Small intestine (tissue), 7 donors: ENCODE measurements at regions not wholly inside any gene's neighbourhood (a gene's known extent, or its start where the extent isn't known, plus 50 kb on each side); places are given as distances from the start of the nearest gene placed in this dataset.

Experiments used
- DNase-seq, 2 donors: peaks; one replicate each; pipeline versions ENCODE4 v3.0.0 to v3.0.0-alpha.2; 2013
- FAIRE-seq: peaks from 2 replicates; lab custom pipeline; 2012; peaks lifted over from hg19 to GRCh38; lab: Jason Lieb, UNC
- H3K27ac ChIP-seq, 3 donors: one replicate each; pipeline ENCODE4 v1.5.1; 2013; ENCODE audit warnings: low read length in 2 of 3, mild to moderate bottlenecking in 2 of 3, control low read depth in 1 of 3, inconsistent platforms in 1 of 3, low read depth in 1 of 3, moderate library complexity in 1 of 3
- H3K27me3 ChIP-seq, 3 donors: one replicate each; pipeline ENCODE4 v1.6.1; 2013; ENCODE audit warnings: low read length in 3 of 3, inconsistent platforms in 1 of 3; ENCODE audit not compliant: control insufficient read depth in 3 of 3, insufficient read depth in 3 of 3
- H3K36me3 ChIP-seq, 3 donors: one replicate each; pipeline ENCODE4 v1.6.1; 2013; ENCODE audit warnings: low read length in 3 of 3, inconsistent platforms in 1 of 3, low read depth in 1 of 3, mild to moderate bottlenecking in 1 of 3, moderate library complexity in 1 of 3; ENCODE audit not compliant: control insufficient read depth in 3 of 3, insufficient read depth in 2 of 3
- H3K4me1 ChIP-seq, 3 donors: one replicate each; pipeline ENCODE4 v1.6.1; 2013; ENCODE audit warnings: low read length in 2 of 3, inconsistent platforms in 1 of 3, low read depth in 1 of 3, mild to moderate bottlenecking in 1 of 3, moderate library complexity in 1 of 3; ENCODE audit not compliant: control insufficient read depth in 3 of 3, insufficient read depth in 2 of 3
- H3K4me3 ChIP-seq, 3 donors: one replicate each; pipeline ENCODE4 v1.5.1; 2013; ENCODE audit warnings: low read length in 3 of 3, control low read depth in 1 of 3, inconsistent platforms in 1 of 3, low read depth in 1 of 3, mild to moderate bottlenecking in 1 of 3, moderate library complexity in 1 of 3
- H3K9me3 ChIP-seq, 2 donors: one replicate each; pipeline ENCODE4 v1.6.1; 2013; ENCODE audit warnings: low read depth in 1 of 2, low read length in 1 of 2; ENCODE audit not compliant: control insufficient read depth in 2 of 2, insufficient read depth in 1 of 2
- WGBS, 3 donors: extraction: QIAGEN DNeasy Blood & Tissue Kit; methylation state at CpG; one replicate each; pipeline ENCODE4 v1.1.7; 2013; 5-methylcytosine and 5-hydroxymethylcytosine counted together
- donor health status: healthy with polysubstance abuse.
- donor health status: control.
- donor health status: control.
- donor health status: Bipolar disorder and iron deficiency.
- donor health status: healthy.

- no peaks in the 10 kb centered on the region for H3K27me3 ChIP-seq
- peaks cover 0 to 12% of the 10 kb centered on the region in 2 donors for H3K9me3 ChIP-seq
- DNase-seq (no peak), FAIRE-seq (no peak)
- no peaks in the 10 kb centered on the region for H3K36me3 ChIP-seq
- WGBS, 3 donors: 57 to 76% (median 73%) methylated on average over 3 of the region's 3 CpGs
- H3K4me3 ChIP-seq: no peak overlapping the region
- H3K27ac ChIP-seq: no peak overlapping the region
- no peaks in the 10 kb centered on the region for H3K4me1 ChIP-seq
Observed at GRCh38 chr2:22582107-22582506, 802.9 kb upstream of the KLHL29 start.

- Histone ChIP-seq H3K4me3 (no peak overlapping the region), H3K27me3 (no peaks in the 10 kb centered on the region), H3K36me3 (no peaks in the 10 kb centered on the region), H3K4me1 (no peaks in the 10 kb centered on the region), H3K9me3 (no peaks in the 10 kb centered on the region), H3K27ac (no peak overlapping the region)
- no peak for FAIRE-seq
- DNase-seq: no peak
- 51 to 67% (median 64%) methylated on average over 5 of the region's 5 CpGs for whole genome bisulfite sequencing, 3 donors
Observed at GRCh38 chr2:22596306-22596705, 788.7 kb upstream of the KLHL29 start.

GRCh38 chr2:22600156-22600555 is 784.8 kb upstream of the KLHL29 start:
- H3K4me3 ChIP-seq: no peak overlapping the region
- no peak overlapping the region for H3K27ac ChIP-seq
- no peaks in the 10 kb centered on the region for H3K36me3 ChIP-seq
- H3K9me3 ChIP-seq: no peaks in the 10 kb centered on the region
- no peaks in the 10 kb centered on the region for H3K4me1 ChIP-seq
- no peaks in the 10 kb centered on the region for H3K27me3 ChIP-seq
- WGBS, 3 donors: 41 to 63% (median 50%) methylated on average over 2 of the region's 2 CpGs
- FAIRE-seq (no peak), DNase-seq (no peak)

- Histone ChIP-seq H3K36me3 (no peaks in the 10 kb centered on the region), H3K9me3 (no peaks in the 10 kb centered on the region), H3K4me1 (no peaks in the 10 kb centered on the region), H3K4me3 (no peak overlapping the region), H3K27ac (no peak overlapping the region), H3K27me3 (no peaks in the 10 kb centered on the region)
- FAIRE-seq (no peak), DNase-seq (no peak)
- WGBS, 3 donors: 9 to 69% (median 19%) methylated on average over 1 of the region's 1 CpG
Observed at GRCh38 chr2:22600999-22601398, 784.0 kb upstream of the KLHL29 start.

GRCh38 chr2:22604136-22604535 is 780.8 kb upstream of the KLHL29 start:
- no peak for FAIRE-seq
- WGBS, 3 donors: 78 to 92% (median 85%) methylated on average over 4 of the region's 4 CpGs
- DNase-seq: no peak
- no peaks in the 10 kb centered on the region for H3K9me3 ChIP-seq
- H3K27ac ChIP-seq: no peak overlapping the region
- no peaks in the 10 kb centered on the region for H3K4me1 ChIP-seq
- no peaks in the 10 kb centered on the region for H3K36me3 ChIP-seq
- no peak overlapping the region for H3K4me3 ChIP-seq
- H3K27me3 ChIP-seq: no peaks in the 10 kb centered on the region

GRCh38 chr2:22616031-22616430 is 768.9 kb upstream of the KLHL29 start:
- H3K27me3 ChIP-seq: no peaks in the 10 kb centered on the region
- no peaks in the 10 kb centered on the region for H3K9me3 ChIP-seq
- no peak for DNase-seq
- WGBS, 3 donors: 76 to 96% (median 91%) methylated on average over 3 of the region's 3 CpGs
- H3K27ac ChIP-seq: no peak overlapping the region
- FAIRE-seq: no peak
- H3K4me3 ChIP-seq: no peak overlapping the region
- H3K36me3 ChIP-seq: no peaks in the 10 kb centered on the region
- no peaks in the 10 kb centered on the region for H3K4me1 ChIP-seq

GRCh38 chr2:22623620-22624019 is 761.4 kb upstream of the KLHL29 start:
- FAIRE-seq (no peak), DNase-seq (no peak)
- WGBS, 3 donors: 75 to 87% (median 75%) methylated on average over 3 of the region's 3 CpGs

GRCh38 chr2:22626621-22627020 is 758.4 kb upstream of the KLHL29 start:
- FAIRE-seq (no peak), DNase-seq (no peak)
- 31 to 59% (median 38%) methylated on average over 2 of the region's 2 CpGs for WGBS, 3 donors
- no peaks in the 10 kb centered on the region for H3K9me3 ChIP-seq
- no peaks in the 10 kb centered on the region for H3K27me3 ChIP-seq
- H3K4me1 ChIP-seq: no peaks in the 10 kb centered on the region
- no peak overlapping the region for H3K4me3 ChIP-seq
- H3K27ac ChIP-seq: no peak overlapping the region
- H3K36me3 ChIP-seq: no peaks in the 10 kb centered on the region

More at GRCh38 chr2:22623620-22624019, 761.4 kb upstream of the KLHL29 start:
- Histone ChIP-seq H3K9me3 (no peaks in the 10 kb centered on the region), H3K4me3 (no peak overlapping the region), H3K36me3 (no peaks in the 10 kb centered on the region), H3K27me3 (no peaks in the 10 kb centered on the region), H3K27ac (no peak overlapping the region), H3K4me1 (no peaks in the 10 kb centered on the region)

- 74 to 88% (median 79%) methylated on average over 2 of the region's 2 CpGs for WGBS, 3 donors
- Histone ChIP-seq H3K27me3 (no peaks in the 10 kb centered on the region), H3K36me3 (no peaks in the 10 kb centered on the region), H3K9me3 (no peaks in the 10 kb centered on the region), H3K27ac (no peak overlapping the region), H3K4me1 (no peaks in the 10 kb centered on the region), H3K4me3 (no peak overlapping the region)
- DNase-seq: no peak
- no peak for FAIRE-seq
Observed at GRCh38 chr2:22628221-22628620, 756.8 kb upstream of the KLHL29 start.
